ENCODE measurements at regions not wholly inside any gene's neighbourhood (a gene's known extent, or its start where the extent isn't known, plus 50 kb on each side); places are given as distances from the start of the nearest gene placed in this dataset.

- intact Hi-C loops (cut with DNase I): no loop called here
- FAIRE-seq (no peak), DNase-seq (peak in 4 of 5 donors; percentile 85 to 88 (median 87))
- no peaks in the 10 kb centered on the region for H3K9me3 ChIP-seq (ENCODE audit: control insufficient read depth in 2 of 3, insufficient read depth in 1 of 3, low read length in 3 of 3)
- no peak overlapping the region for H3K4me3 ChIP-seq (ENCODE audit: low read length in 3 of 3)
- H3K36me3 ChIP-seq (ENCODE audit: control insufficient read depth in 2 of 3, insufficient read depth in 3 of 3, low read length in 3 of 3): no peaks in the 10 kb centered on the region
- peaks cover 11% of the 10 kb centered on the region for H3K27me3 ChIP-seq (ENCODE audit: control insufficient read depth, insufficient read depth, low read length)
- TF ChIP-seq CTCF (IDR thresholded peaks at IDR 0.05; ENCODE audit: borderline replicate concordance, extremely low read depth, insufficient read depth): no peak
- no peak overlapping the region for H3K9ac ChIP-seq (ENCODE audit: low read length in 3 of 3)
- H3K4me1 ChIP-seq (ENCODE audit: control insufficient read depth in 2 of 3, insufficient read depth in 2 of 3, low read depth in 1 of 3, low read length in 3 of 3): no peaks in the 10 kb centered on the region
- H3K27ac ChIP-seq (ENCODE audit: low read depth in 2 of 2, low read length in 2 of 2): no peak overlapping the region
These were observed 53.7 kb upstream of the BCOR start for GRCh38 chrX:40151211-40152172.

- FAIRE-seq (no peak), DNase-seq (no peak)
- peaks cover 11% of the 10 kb centered on the region for H3K27me3 ChIP-seq (ENCODE audit: control insufficient read depth, insufficient read depth, low read length)
- H3K9ac ChIP-seq (ENCODE audit: low read length in 3 of 3): no peak overlapping the region
- no peak overlapping the region for H3K4me3 ChIP-seq (ENCODE audit: low read length in 3 of 3)
- no peaks in the 10 kb centered on the region for H3K9me3 ChIP-seq (ENCODE audit: control insufficient read depth in 2 of 3, insufficient read depth in 1 of 3, low read length in 3 of 3)
- H3K36me3 ChIP-seq (ENCODE audit: control insufficient read depth in 2 of 3, insufficient read depth in 3 of 3, low read length in 3 of 3): no peaks in the 10 kb centered on the region
- intact Hi-C loops (cut with DNase I): no loop called here
- no peak overlapping the region for H3K27ac ChIP-seq (ENCODE audit: low read depth in 2 of 2, low read length in 2 of 2)
- no peak for TF ChIP-seq CTCF (IDR thresholded peaks at IDR 0.05; ENCODE audit: borderline replicate concordance, extremely low read depth, insufficient read depth)
- no peaks in the 10 kb centered on the region for H3K4me1 ChIP-seq (ENCODE audit: control insufficient read depth in 2 of 3, insufficient read depth in 2 of 3, low read depth in 1 of 3, low read length in 3 of 3)
These were observed 52.7 kb upstream of the BCOR start for GRCh38 chrX:40150503-40150902.

GRCh38 chrX:40149286-40150175 lies 51.8 kb upstream of the BCOR start:
- intact Hi-C loops (cut with DNase I): no loop called here
- H3K4me3 ChIP-seq (ENCODE audit: low read length in 3 of 3): no peak overlapping the region
- H3K27me3 ChIP-seq (ENCODE audit: control insufficient read depth, insufficient read depth, low read length): peaks cover 11% of the 10 kb centered on the region
- no peak overlapping the region for H3K9ac ChIP-seq (ENCODE audit: low read length in 3 of 3)
- no peak for DNase-seq
- no peak for TF ChIP-seq CTCF (IDR thresholded peaks at IDR 0.05; ENCODE audit: borderline replicate concordance, extremely low read depth, insufficient read depth)
- no peaks in the 10 kb centered on the region for H3K36me3 ChIP-seq (ENCODE audit: control insufficient read depth in 2 of 3, insufficient read depth in 3 of 3, low read length in 3 of 3)
- H3K4me1 ChIP-seq (ENCODE audit: control insufficient read depth in 2 of 3, insufficient read depth in 2 of 3, low read depth in 1 of 3, low read length in 3 of 3): no peaks in the 10 kb centered on the region
- no peak overlapping the region for H3K27ac ChIP-seq (ENCODE audit: low read depth in 2 of 2, low read length in 2 of 2)
- H3K9me3 ChIP-seq (ENCODE audit: control insufficient read depth in 2 of 3, insufficient read depth in 1 of 3, low read length in 3 of 3): no peaks in the 10 kb centered on the region
- FAIRE-seq: no peak

Data from kidney (tissue), 13 donors.